Breast epithelium (tissue), 4 donors: ENCODE measurements at regions not wholly inside any gene's neighbourhood (a gene's known extent, or its start where the extent isn't known, plus 50 kb on each side); places are given as distances from the start of the nearest gene placed in this dataset.
A peak's percentile ranks its signal among the peaks of the same experiment; 100 is the strongest.

ENCODE experiments used
- DNase-seq, 2 donors: peaks; one replicate each; pipeline ENCODE4 v3.0.0-alpha.2; 2019; ENCODE audit warnings: low spot score in 2 of 2
- H3K27ac ChIP-seq, 2 donors: fragments of 200-600 bp; sonication (generic) in 1 of 2; one replicate each; pipeline ENCODE4 v1.5.1; 2016 to 2019; ENCODE audit warnings: mild to moderate bottlenecking in 1 of 2
- H3K27me3 ChIP-seq, 2 donors: fragments of 200-600 bp; sonication (generic) in 1 of 2; one replicate each; pipeline versions ENCODE4 v1.5.1 to v1.6.0; 2017 to 2019; ENCODE audit warnings: control low read depth in 1 of 2, mild to moderate bottlenecking in 1 of 2
- H3K36me3 ChIP-seq: fragments of 200-600 bp; one replicate; pipeline ENCODE4 v1.5.1; 2019
- H3K4me1 ChIP-seq, 2 donors: fragments of 200-600 bp; sonication (generic); one replicate each; pipeline ENCODE4 v1.5.1; 2016 to 2019; ENCODE audit warnings: control low read depth in 1 of 2
- H3K4me3 ChIP-seq, 3 donors: fragments of 200-600 bp; sonication (generic); 1 replicate in 2 of 3; 2 replicates in 1 of 3; pipeline ENCODE4 v1.5.1; 2016 to 2019; ENCODE audit warnings: mild to moderate bottlenecking in 3 of 3, moderate library complexity in 2 of 3
- H3K9me3 ChIP-seq, 2 donors: fragments of 200-600 bp; sonication (generic) in 1 of 2; one replicate each; pipeline ENCODE4 v1.5.1; 2016 to 2019; ENCODE audit warnings: control low read depth in 1 of 2
- POLR2A ChIP-seq: fragments of 450-650 bp; IDR thresholded peaks from one replicate; pipeline ENCODE4 v1.6.1; 2016; ENCODE audit warnings: antibody characterized with exemption, mild to moderate bottlenecking, moderate library complexity
- POLR2AphosphoS5 ChIP-seq, 3 donors: sonication (generic); formaldehyde crosslinking; IDR thresholded peaks; one replicate each; pipeline ENCODE4 v1.6.1; 2017; ENCODE audit warnings: antibody characterized with exemption in 3 of 3
- intact Hi-C: fragments of 100-400 bp; cut with DNase I; formaldehyde crosslinking; loops from one replicate; pipeline ENCODE4 v1.15.1; 2023; ENCODE audit warnings: low total_unique reads
- TF ChIP-seq, protein P1 (sequence below), 3 donors: fragments of 450-650 bp; IDR thresholded peaks; one replicate each; pipeline ENCODE4 v1.5.1; 2016 to 2017; ENCODE audit warnings: antibody characterized with exemption in 3 of 3, mild to moderate bottlenecking in 3 of 3, moderate library complexity in 3 of 3

DNA sequence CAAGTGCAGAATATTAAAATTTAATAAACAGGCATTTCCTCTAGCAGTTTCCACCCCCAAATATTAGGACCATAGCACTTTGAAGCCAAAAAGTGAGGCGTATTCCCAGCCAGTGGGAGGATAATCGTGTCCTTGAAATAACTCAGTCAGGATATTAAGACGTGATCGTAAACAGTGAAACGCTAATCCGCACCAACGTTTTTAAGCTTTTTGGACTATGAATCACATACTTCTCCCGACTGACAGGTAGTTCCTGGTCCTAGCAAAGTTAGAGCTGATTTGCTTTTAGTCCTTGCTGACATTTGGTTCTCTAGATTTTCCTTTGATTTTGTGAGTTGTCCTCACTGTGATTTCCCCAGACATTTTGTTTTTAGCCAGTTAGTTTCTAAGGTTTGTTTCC lies 197.1 kb upstream of the ARHGAP20 start:
- intact Hi-C loops, result no loop called here
- no peak for TF ChIP-seq POLR2A
- TF ChIP-seq, protein P1, sequence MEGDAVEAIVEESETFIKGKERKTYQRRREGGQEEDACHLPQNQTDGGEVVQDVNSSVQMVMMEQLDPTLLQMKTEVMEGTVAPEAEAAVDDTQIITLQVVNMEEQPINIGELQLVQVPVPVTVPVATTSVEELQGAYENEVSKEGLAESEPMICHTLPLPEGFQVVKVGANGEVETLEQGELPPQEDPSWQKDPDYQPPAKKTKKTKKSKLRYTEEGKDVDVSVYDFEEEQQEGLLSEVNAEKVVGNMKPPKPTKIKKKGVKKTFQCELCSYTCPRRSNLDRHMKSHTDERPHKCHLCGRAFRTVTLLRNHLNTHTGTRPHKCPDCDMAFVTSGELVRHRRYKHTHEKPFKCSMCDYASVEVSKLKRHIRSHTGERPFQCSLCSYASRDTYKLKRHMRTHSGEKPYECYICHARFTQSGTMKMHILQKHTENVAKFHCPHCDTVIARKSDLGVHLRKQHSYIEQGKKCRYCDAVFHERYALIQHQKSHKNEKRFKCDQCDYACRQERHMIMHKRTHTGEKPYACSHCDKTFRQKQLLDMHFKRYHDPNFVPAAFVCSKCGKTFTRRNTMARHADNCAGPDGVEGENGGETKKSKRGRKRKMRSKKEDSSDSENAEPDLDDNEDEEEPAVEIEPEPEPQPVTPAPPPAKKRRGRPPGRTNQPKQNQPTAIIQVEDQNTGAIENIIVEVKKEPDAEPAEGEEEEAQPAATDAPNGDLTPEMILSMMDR (IDR thresholded peaks at IDR 0.05), result no peak
- Histone ChIP-seq H3K9me3 (no peaks in the 10 kb centered on the region), H3K27ac (peak overlapping the region in 1 of 2 donors; percentile 35), H3K4me3 (no peak overlapping the region), H3K27me3 (no peaks in the 10 kb centered on the region), H3K36me3 (no peaks in the 10 kb centered on the region), H3K4me1 (no peaks in the 10 kb centered on the region)
- no peak for DNase-seq

DNA sequence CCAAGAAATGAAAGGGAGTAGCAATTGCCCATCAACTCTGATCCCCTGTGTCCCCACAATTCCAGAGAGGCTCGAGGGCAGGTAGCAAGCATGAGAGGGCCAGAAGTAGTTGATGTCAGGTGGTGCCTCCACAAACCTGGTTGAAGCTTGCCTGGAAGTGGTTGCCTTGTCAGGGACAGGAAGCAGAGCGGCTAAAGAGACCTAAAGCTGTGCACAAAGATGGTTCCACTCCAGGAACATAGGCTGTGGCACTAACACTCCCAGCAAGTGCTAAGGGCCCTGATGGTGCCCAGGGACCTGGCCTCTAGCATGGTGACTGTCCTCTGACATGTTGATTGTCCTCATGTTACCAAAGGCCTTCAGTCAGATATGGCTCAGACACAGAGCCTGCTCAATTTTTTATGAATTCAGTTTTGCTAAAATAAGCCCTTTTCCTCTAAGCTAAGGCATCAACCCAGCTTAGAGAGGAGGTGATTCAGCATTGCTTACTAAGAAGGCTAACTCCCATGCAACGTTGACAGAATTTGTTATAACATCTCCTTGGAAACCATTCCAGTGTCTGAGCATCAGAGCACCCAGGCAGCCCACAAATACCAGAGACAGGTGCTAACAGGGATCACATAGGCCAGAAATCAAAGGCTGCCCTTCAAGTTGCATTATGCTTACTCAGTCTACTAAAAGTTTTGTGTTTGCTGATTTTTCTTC lies 196.3 kb upstream of the ARHGAP20 start:
- no peak for DNase-seq
- Histone ChIP-seq H3K4me3 (no peak overlapping the region), H3K27ac (peak overlapping the region; percentile 62 to 72), H3K36me3 (no peaks in the 10 kb centered on the region), H3K27me3 (no peaks in the 10 kb centered on the region), H3K9me3 (no peaks in the 10 kb centered on the region), H3K4me1 (no peaks in the 10 kb centered on the region)
- TF ChIP-seq, protein P1 (IDR thresholded peaks at IDR 0.05), result no peak
- TF ChIP-seq POLR2A, result no peak
- no peak for TF ChIP-seq POLR2AphosphoS5 (IDR thresholded peaks at IDR 0.05)
- intact Hi-C loops, result no loop called here

DNA sequence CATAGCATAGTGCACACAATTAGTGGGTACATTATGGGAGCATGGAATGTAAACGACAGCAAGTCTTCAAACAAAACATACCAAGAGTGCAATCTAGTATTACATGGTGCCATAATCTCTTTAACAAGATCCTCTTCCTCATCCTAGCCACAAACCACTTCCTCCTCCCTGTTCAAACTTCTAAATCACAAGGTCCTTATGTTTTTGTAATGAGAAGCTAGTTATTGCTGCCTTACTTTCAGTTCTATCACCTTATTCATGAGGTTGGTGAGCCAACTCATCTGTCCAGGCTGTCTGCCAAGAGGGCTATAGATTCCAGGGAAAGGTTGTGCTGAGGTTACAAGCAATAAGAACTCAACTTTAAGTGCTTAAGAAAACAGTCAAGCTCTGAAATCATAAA lies 195.4 kb upstream of the ARHGAP20 start:
- DNase-seq, result no peak
- peak overlapping the region; percentile 62 to 72 for H3K27ac ChIP-seq

DNA sequence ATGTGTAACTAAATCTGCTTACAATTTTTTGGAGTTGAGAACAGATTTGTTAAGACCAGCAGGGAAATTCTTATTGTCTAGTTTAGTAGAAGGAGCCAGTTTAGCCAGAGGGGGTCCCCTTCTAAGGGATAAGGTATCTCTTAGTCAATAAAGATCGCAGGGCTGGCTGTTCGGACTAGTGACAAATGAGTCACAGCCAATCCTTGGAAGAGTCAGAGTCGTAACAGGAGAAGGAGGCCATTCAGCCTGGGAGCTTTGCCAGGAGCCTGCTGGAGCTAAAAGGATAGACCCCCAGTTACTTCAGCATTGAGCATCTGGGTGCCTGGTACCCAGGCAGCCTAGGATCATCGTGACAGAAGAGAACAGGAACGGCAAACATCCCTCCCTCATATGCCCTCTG lies 191.6 kb upstream of the ARHGAP20 start:
- no peak for TF ChIP-seq POLR2A
- no peak for TF ChIP-seq POLR2AphosphoS5 (IDR thresholded peaks at IDR 0.05)
- TF ChIP-seq, protein P1 (IDR thresholded peaks at IDR 0.05), result no peak
- no peak for DNase-seq
- no peaks in the 10 kb centered on the region for H3K36me3 ChIP-seq
- H3K4me3 ChIP-seq, result no peak overlapping the region
- no peaks in the 10 kb centered on the region for H3K9me3 ChIP-seq
- peaks cover 0 to 5% of the 10 kb centered on the region in 2 donors for H3K27me3 ChIP-seq
- no peak overlapping the region for H3K27ac ChIP-seq
- no peaks in the 10 kb centered on the region for H3K4me1 ChIP-seq
- intact Hi-C loops, result no loop called here

More for the DNA sequence above, 195.4 kb upstream of the ARHGAP20 start:
- Histone ChIP-seq H3K27me3 (no peaks in the 10 kb centered on the region), H3K4me3 (no peak overlapping the region), H3K36me3 (no peaks in the 10 kb centered on the region), H3K4me1 (no peaks in the 10 kb centered on the region), H3K9me3 (no peaks in the 10 kb centered on the region)
- TF ChIP-seq, protein P1 (IDR thresholded peaks at IDR 0.05), result no peak
- TF ChIP-seq POLR2A (no peak), POLR2AphosphoS5 (IDR thresholded peaks at IDR 0.05) (no peak)
- intact Hi-C loops, result no loop called here

DNA sequence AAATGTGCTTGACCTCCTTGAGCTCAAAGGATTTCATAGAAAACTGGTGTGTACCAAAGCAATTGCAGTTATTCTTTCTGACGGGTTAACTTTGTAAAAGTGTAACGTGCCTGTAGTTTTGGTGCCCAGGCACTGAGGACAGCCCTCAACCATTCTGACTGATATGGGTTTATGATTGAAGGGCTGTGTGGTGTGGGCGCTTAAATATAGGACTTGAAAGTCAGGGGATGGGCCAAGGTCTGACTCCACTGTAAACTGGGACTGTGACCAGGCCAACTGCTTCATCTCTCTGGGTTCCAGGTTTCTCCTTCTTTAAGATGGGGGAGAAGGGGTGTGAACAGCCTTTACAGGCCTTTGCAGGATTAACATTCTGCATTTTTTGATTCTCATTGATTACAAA lies 191.1 kb upstream of the ARHGAP20 start:
- H3K27ac ChIP-seq, result no peak overlapping the region
- no peaks in the 10 kb centered on the region for H3K36me3 ChIP-seq
- H3K27me3 ChIP-seq, result peaks cover 0 to 5% of the 10 kb centered on the region in 2 donors
- TF ChIP-seq POLR2A, result no peak
- TF ChIP-seq, protein P1 (IDR thresholded peaks at IDR 0.05), result no peak
- TF ChIP-seq POLR2AphosphoS5 (IDR thresholded peaks at IDR 0.05), result no peak
- no peak overlapping the region for H3K4me3 ChIP-seq
- no peak for DNase-seq
- H3K9me3 ChIP-seq, result no peaks in the 10 kb centered on the region
- no peaks in the 10 kb centered on the region for H3K4me1 ChIP-seq
- intact Hi-C loops, result no loop called here
